ENCODE measurements at regions not wholly inside any gene's neighbourhood (a gene's known extent, or its start where the extent isn't known, plus 50 kb on each side); places are given as distances from the start of the nearest gene placed in this dataset.

GRCh38 chr2:7937082-7937481 lies 744.8 kb upstream of the ID2 start:
- H3K9me3 Mint-ChIP-seq: peaks cover 2% of the 10 kb centered on the region
- ATAC-seq (no peak), DNase-seq (no peak)
- ChIA-PET POLR2A (no interaction called here), CTCF (no interaction called here)
- H3K4me1 Mint-ChIP-seq (ENCODE audit: low read depth): peaks cover 8% of the 10 kb centered on the region
- no peak overlapping the region for H3K27ac Mint-ChIP-seq
- no peak overlapping the region for H3K4me3 Mint-ChIP-seq
- TF ChIP-seq CTCF (IDR thresholded peaks at IDR 0.05): no peak
- intact Hi-C loops (cut with micrococcal nuclease): no loop called here
- no peaks in the 10 kb centered on the region for H3K27me3 Mint-ChIP-seq
- H3K36me3 Mint-ChIP-seq (ENCODE audit: low read depth): no peaks in the 10 kb centered on the region

GRCh38 chr2:7940723-7941122 lies 741.1 kb upstream of the ID2 start:
- H3K4me1 Mint-ChIP-seq (ENCODE audit: low read depth): peaks cover 5% of the 10 kb centered on the region
- ChIA-PET CTCF (no interaction called here), POLR2A (no interaction called here)
- no peak for ATAC-seq
- DNase-seq: no peak
- no peak overlapping the region for H3K4me3 Mint-ChIP-seq
- H3K9me3 Mint-ChIP-seq: no peaks in the 10 kb centered on the region
- intact Hi-C loops (cut with micrococcal nuclease): no loop called here
- no peak for TF ChIP-seq CTCF (IDR thresholded peaks at IDR 0.05)
- no peaks in the 10 kb centered on the region for H3K36me3 Mint-ChIP-seq (ENCODE audit: low read depth)
- no peak overlapping the region for H3K27ac Mint-ChIP-seq
- H3K27me3 Mint-ChIP-seq: no peaks in the 10 kb centered on the region

- intact Hi-C loops (cut with micrococcal nuclease): no loop called here
- no peak for TF ChIP-seq CTCF (IDR thresholded peaks at IDR 0.05)
- no peak overlapping the region for H3K27ac Mint-ChIP-seq
- H3K27me3 Mint-ChIP-seq: no peaks in the 10 kb centered on the region
- POLR2A ChIA-PET: no interaction called here
- no peaks in the 10 kb centered on the region for H3K9me3 Mint-ChIP-seq
- CTCF ChIA-PET: no interaction called here
- no peaks in the 10 kb centered on the region for H3K36me3 Mint-ChIP-seq (ENCODE audit: low read depth)
- H3K4me3 Mint-ChIP-seq: no peak overlapping the region
- peaks cover 5% of the 10 kb centered on the region for H3K4me1 Mint-ChIP-seq (ENCODE audit: low read depth)
- DNase-seq: no peak
- no peak for ATAC-seq
These were observed 738.4 kb upstream of the ID2 start for GRCh38 chr2:7943446-7943845.

- no peaks in the 10 kb centered on the region for H3K36me3 Mint-ChIP-seq (ENCODE audit: low read depth)
- H3K4me3 Mint-ChIP-seq: no peak overlapping the region
- ChIA-PET POLR2A (no interaction called here), CTCF (no interaction called here)
- ATAC-seq: no peak
- no peak overlapping the region for H3K27ac Mint-ChIP-seq
- H3K27me3 Mint-ChIP-seq: no peaks in the 10 kb centered on the region
- H3K9me3 Mint-ChIP-seq: no peaks in the 10 kb centered on the region
- intact Hi-C loops (cut with micrococcal nuclease): no loop called here
- TF ChIP-seq CTCF (IDR thresholded peaks at IDR 0.05): no peak
- H3K4me1 Mint-ChIP-seq (ENCODE audit: low read depth): no peaks in the 10 kb centered on the region
- no peak for DNase-seq
These were observed 736.8 kb upstream of the ID2 start for GRCh38 chr2:7945026-7945425.

GRCh38 chr2:7950035-7950612 lies 731.7 kb upstream of the ID2 start:
- no peak for DNase-seq
- POLR2A ChIA-PET: interaction anchor here (0.5 kb wide), 1 partner anchor 11 kb away, joined by 3 read pairs; no protein-coding TSS in a partner anchor
- no peaks in the 10 kb centered on the region for H3K9me3 Mint-ChIP-seq
- CTCF ChIA-PET: no interaction called here
- intact Hi-C loops (cut with micrococcal nuclease): no loop called here
- ATAC-seq: no peak
- no peak overlapping the region for H3K4me3 Mint-ChIP-seq
- no peak overlapping the region for H3K27ac Mint-ChIP-seq
- TF ChIP-seq CTCF (IDR thresholded peaks at IDR 0.05): no peak
- no peaks in the 10 kb centered on the region for H3K36me3 Mint-ChIP-seq (ENCODE audit: low read depth)
- H3K27me3 Mint-ChIP-seq: no peaks in the 10 kb centered on the region
- H3K4me1 Mint-ChIP-seq (ENCODE audit: low read depth): no peaks in the 10 kb centered on the region
